ENCODE measurements at regions not wholly inside any gene's neighbourhood (a gene's known extent, or its start where the extent isn't known, plus 50 kb on each side); places are given as distances from the start of the nearest gene placed in this dataset.

DNA sequence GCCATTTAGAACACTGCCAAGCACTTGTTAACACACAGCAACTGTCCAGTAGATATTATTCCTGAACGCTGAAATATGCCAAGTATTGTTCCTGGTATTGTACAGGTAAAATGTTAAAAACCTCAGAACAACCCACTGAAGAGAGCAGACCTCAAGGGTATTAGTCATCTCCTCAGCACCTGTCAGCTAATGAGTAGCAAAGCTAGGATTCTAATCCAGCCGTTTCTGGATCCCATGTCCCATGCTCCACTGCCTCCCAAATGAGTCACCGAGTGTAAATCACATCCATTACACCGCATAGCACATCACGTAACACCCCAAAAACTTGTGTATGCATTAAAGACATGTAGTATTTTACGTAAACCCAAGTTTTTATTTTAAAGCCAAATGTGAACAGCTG is 705.4 kb upstream of the TENM4 start:
- intact Hi-C loops (cut with micrococcal nuclease) = no loop called here
- POLR2A ChIA-PET = no interaction called here
- Mint-ChIP-seq H3K36me3 (ENCODE audit: insufficient read depth, unreplicated experiment) (peaks cover 7% of the 10 kb centered on the region), H3K27me3 (ENCODE audit: insufficient read depth, unreplicated experiment) (no peaks in the 10 kb centered on the region), H3K9me3 (ENCODE audit: unreplicated experiment) (no peaks in the 10 kb centered on the region), H3K27ac (ENCODE audit: low read depth, unreplicated experiment) (no peak overlapping the region), H3K4me1 (ENCODE audit: insufficient read depth, unreplicated experiment) (peaks cover 6% of the 10 kb centered on the region), H3K4me3 (ENCODE audit: unreplicated experiment) (no peak overlapping the region)
- peak; percentile 78 for DNase-seq (ENCODE audit: unreplicated experiment)
- TF ChIP-seq, protein P1, sequence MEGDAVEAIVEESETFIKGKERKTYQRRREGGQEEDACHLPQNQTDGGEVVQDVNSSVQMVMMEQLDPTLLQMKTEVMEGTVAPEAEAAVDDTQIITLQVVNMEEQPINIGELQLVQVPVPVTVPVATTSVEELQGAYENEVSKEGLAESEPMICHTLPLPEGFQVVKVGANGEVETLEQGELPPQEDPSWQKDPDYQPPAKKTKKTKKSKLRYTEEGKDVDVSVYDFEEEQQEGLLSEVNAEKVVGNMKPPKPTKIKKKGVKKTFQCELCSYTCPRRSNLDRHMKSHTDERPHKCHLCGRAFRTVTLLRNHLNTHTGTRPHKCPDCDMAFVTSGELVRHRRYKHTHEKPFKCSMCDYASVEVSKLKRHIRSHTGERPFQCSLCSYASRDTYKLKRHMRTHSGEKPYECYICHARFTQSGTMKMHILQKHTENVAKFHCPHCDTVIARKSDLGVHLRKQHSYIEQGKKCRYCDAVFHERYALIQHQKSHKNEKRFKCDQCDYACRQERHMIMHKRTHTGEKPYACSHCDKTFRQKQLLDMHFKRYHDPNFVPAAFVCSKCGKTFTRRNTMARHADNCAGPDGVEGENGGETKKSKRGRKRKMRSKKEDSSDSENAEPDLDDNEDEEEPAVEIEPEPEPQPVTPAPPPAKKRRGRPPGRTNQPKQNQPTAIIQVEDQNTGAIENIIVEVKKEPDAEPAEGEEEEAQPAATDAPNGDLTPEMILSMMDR (IDR thresholded peaks at IDR 0.05; ENCODE audit: unreplicated experiment) = no peak
- CTCF ChIA-PET = interaction anchor here (0.7 to 3.8 kb wide), 5 partner anchors 10 to 1501 kb away, joined by 3 to 27 read pairs (median 3); no protein-coding TSS in a partner anchor
- BruUV-seq (replicated peaks) = no TSS peak

DNA sequence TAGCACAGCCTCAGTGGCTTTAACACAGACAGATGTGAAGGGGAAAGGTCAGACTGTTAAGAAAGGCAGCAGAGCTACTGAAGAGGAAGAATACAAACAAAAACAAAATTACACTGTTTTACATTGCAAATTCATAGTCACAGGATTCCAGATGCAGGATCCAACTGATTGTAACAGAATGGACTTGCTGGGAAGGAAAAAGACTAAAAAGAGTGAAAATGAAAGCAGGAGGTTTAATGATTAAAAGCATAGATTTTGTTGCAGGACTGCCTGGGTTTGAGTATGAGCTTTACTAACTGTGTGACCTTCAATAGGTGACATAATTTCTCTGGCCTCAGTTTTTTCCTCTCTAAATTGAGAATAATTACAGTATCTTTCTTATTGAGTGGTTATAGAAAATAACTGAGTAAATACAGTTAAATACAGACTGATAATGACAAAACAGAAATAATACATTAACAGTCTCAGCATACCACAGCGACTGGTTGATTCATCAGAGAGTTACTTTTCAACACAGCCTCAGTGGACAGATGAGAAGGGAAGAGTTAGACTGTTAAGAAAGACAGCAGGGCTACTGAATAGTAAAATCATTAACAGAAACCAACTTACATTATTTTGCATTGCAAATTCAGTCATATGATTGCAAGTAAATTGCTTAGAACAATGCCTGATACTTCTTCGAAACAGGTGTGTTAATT is 704.2 kb upstream of the TENM4 start:
- no peak for DNase-seq (ENCODE audit: unreplicated experiment)
- Mint-ChIP-seq H3K27ac (ENCODE audit: low read depth, unreplicated experiment) (no peak overlapping the region), H3K36me3 (ENCODE audit: insufficient read depth, unreplicated experiment) (peaks cover 7% of the 10 kb centered on the region), H3K4me1 (ENCODE audit: insufficient read depth, unreplicated experiment) (peaks cover 6% of the 10 kb centered on the region), H3K4me3 (ENCODE audit: unreplicated experiment) (no peak overlapping the region), H3K9me3 (ENCODE audit: unreplicated experiment) (no peaks in the 10 kb centered on the region), H3K27me3 (ENCODE audit: insufficient read depth, unreplicated experiment) (no peaks in the 10 kb centered on the region)
- ChIA-PET POLR2A (no interaction called here), CTCF (interaction anchor here (1.2 to 3.8 kb wide), 2 partner anchors 12 to 441 kb away, joined by 3 to 27 read pairs; no protein-coding TSS in a partner anchor)
- intact Hi-C loops (cut with micrococcal nuclease) = no loop called here
- TF ChIP-seq, protein P1 (IDR thresholded peaks at IDR 0.05; ENCODE audit: unreplicated experiment) = no peak
- BruUV-seq (replicated peaks) = no TSS peak

DNA sequence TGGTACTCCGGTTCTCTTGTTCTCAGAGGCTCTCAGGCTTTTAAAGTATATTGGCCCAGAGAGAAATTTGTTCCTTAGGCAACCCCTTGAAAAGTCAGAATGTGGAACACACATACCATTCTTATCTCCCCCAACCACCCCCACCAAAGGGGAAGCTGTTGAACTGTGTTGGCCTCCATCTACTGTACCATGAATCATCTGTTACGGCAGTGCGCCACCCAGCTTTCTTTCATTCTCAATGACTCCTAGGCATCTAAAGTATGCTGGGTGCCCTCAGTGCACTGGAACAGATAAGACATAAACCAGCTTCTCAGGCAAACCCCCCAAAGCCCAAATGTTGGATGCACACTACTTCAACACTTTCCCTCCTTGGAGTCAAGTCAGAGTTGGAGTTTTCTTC is 696.2 kb upstream of the TENM4 start:
- TF ChIP-seq, protein P1 (IDR thresholded peaks at IDR 0.05; ENCODE audit: unreplicated experiment) = no peak
- intact Hi-C loops (cut with micrococcal nuclease) = no loop called here
- Mint-ChIP-seq H3K4me3 (ENCODE audit: unreplicated experiment) (no peak overlapping the region), H3K4me1 (ENCODE audit: insufficient read depth, unreplicated experiment) (no peaks in the 10 kb centered on the region), H3K9me3 (ENCODE audit: unreplicated experiment) (no peaks in the 10 kb centered on the region), H3K36me3 (ENCODE audit: insufficient read depth, unreplicated experiment) (no peaks in the 10 kb centered on the region), H3K27me3 (ENCODE audit: insufficient read depth, unreplicated experiment) (no peaks in the 10 kb centered on the region), H3K27ac (ENCODE audit: low read depth, unreplicated experiment) (no peak overlapping the region)
- POLR2A ChIA-PET = no interaction called here
- no peak for DNase-seq (ENCODE audit: unreplicated experiment)
- CTCF ChIA-PET = interaction anchor here (0.7 to 1.6 kb wide), 2 partner anchors 18 to 752 kb away, joined by 4 to 5 read pairs; no protein-coding TSS in a partner anchor
- no TSS peak for BruUV-seq (replicated peaks)

DNA sequence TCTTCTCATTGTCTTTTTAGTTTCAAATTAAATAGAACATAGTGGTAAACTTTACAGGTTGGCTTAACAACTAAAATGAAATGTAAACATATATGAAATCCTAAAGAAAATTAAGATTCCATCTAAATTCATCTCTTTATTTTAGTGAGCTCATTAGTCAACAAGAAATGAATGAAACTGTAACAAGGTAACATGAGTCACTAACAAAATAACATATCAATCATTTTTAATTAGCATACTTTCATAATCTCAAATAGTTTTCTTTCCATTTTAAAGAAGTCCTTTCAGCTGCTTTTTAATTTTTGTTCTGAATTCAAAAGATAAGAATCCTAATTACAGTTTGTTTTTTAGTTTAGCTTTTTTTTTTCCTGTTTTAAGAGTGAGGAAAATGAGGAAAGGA is 688.6 kb upstream of the TENM4 start:
- Mint-ChIP-seq H3K36me3 (ENCODE audit: insufficient read depth, unreplicated experiment) (no peaks in the 10 kb centered on the region), H3K27ac (ENCODE audit: low read depth, unreplicated experiment) (no peak overlapping the region), H3K9me3 (ENCODE audit: unreplicated experiment) (peaks cover 16% of the 10 kb centered on the region), H3K27me3 (ENCODE audit: insufficient read depth, unreplicated experiment) (no peaks in the 10 kb centered on the region), H3K4me1 (ENCODE audit: insufficient read depth, unreplicated experiment) (peaks cover 7% of the 10 kb centered on the region), H3K4me3 (ENCODE audit: unreplicated experiment) (no peak overlapping the region)
- intact Hi-C loops (cut with micrococcal nuclease) = no loop called here
- ChIA-PET CTCF (interaction anchor here (0.6 to 1.7 kb wide), 6 partner anchors 12 to 1293 kb away, joined by 3 to 5 read pairs (median 3); no protein-coding TSS in a partner anchor), POLR2A (no interaction called here)
- TF ChIP-seq, protein P1 (IDR thresholded peaks at IDR 0.05; ENCODE audit: unreplicated experiment) = no peak
- no peak for DNase-seq (ENCODE audit: unreplicated experiment)
- BruUV-seq (replicated peaks) = no TSS peak

All from MCF 10A (cell line).